ENCODE measurements at regions not wholly inside any gene's neighbourhood (a gene's known extent, or its start where the extent isn't known, plus 50 kb on each side); places are given as distances from the start of the nearest gene placed in this dataset.

DNA sequence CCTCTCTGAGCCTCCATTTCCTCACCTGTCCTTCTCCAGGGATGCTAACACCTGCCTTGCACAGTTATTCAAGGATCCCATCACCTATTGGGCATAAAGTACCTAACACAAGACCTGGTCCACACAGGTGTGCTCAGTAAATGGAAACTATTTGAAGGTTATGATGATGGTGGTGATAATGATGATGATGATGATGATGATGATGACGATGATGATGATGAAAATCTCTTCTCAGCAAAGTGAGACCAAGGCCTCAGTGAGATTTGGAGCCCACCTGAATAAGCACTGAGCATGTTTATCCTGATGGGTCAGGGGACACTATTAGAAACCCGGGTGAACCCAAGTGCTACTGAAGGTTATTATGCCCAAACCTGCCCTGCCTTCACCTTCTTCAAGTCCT lies 100.7 kb downstream of the DMRTA2 start:
- no peak for TF ChIP-seq ATF1 (CRISPR knock-in tag; IDR thresholded peaks at IDR 0.05)
- no peak for TF ChIP-seq NFE2L1 (CRISPR knock-in tag; IDR thresholded peaks at IDR 0.05)
- no peak for TF ChIP-seq ZNF121 (CRISPR knock-in tag; IDR thresholded peaks at IDR 0.05)
- TF ChIP-seq USF1 (CRISPR knock-in tag; IDR thresholded peaks at IDR 0.05): no peak
- TF ChIP-seq ETV6 (CRISPR knock-in tag; IDR thresholded peaks at IDR 0.05): no peak
- no peak for TF ChIP-seq MXD4 (CRISPR knock-in tag; IDR thresholded peaks at IDR 0.05; ENCODE audit: borderline replicate concordance)
- no peak for TF ChIP-seq JAZF1 (CRISPR knock-in tag; IDR thresholded peaks at IDR 0.05)
- TF ChIP-seq ARID4B (CRISPR knock-in tag; IDR thresholded peaks at IDR 0.05; ENCODE audit: borderline replicate concordance): no peak
- no peak for TF ChIP-seq PREB (CRISPR knock-in tag; IDR thresholded peaks at IDR 0.05; ENCODE audit: borderline replicate concordance)
- no peak for TF ChIP-seq FOXJ3 (CRISPR knock-in tag; IDR thresholded peaks at IDR 0.05; ENCODE audit: borderline replicate concordance)
- H3K9me3 Mint-ChIP-seq: no peaks in the 10 kb centered on the region
- DNase-seq (ENCODE audit: low spot score): no peak
- H3K4me3 Mint-ChIP-seq: no peak overlapping the region
- ChIA-PET POLR2A (no interaction called here), CTCF (interaction anchor here (1.3 kb wide), 1 partner anchor 12 kb away, joined by 3 read pairs; no protein-coding TSS in a partner anchor)
- H3K27me3 Mint-ChIP-seq (ENCODE audit: low read depth): peaks cover 6% of the 10 kb centered on the region
- no peaks in the 10 kb centered on the region for H3K36me3 Mint-ChIP-seq
- H3K4me1 Mint-ChIP-seq: no peaks in the 10 kb centered on the region
- H3K27ac Mint-ChIP-seq: no peak overlapping the region
- no peak for ATAC-seq

- H3K36me3 Mint-ChIP-seq: no peaks in the 10 kb centered on the region
- H3K4me3 Mint-ChIP-seq: no peak overlapping the region
- DNase-seq (ENCODE audit: low spot score): no peak
- H3K9me3 Mint-ChIP-seq: no peaks in the 10 kb centered on the region
- peaks cover 6% of the 10 kb centered on the region for H3K27me3 Mint-ChIP-seq (ENCODE audit: low read depth)
- ATAC-seq: no peak
- H3K27ac Mint-ChIP-seq: no peak overlapping the region
- POLR2A ChIA-PET: no interaction called here
- H3K4me1 Mint-ChIP-seq: no peaks in the 10 kb centered on the region
- CTCF ChIA-PET: no interaction called here
- TF ChIP-seq FOXK1 (CRISPR knock-in tag; IDR thresholded peaks at IDR 0.05) (no peak), ZNF423 (CRISPR knock-in tag; IDR thresholded peaks at IDR 0.05) (no peak), ZNF138 (CRISPR knock-in tag; conservative IDR thresholded peaks at IDR 0.05) (no peak), NR1H2 (CRISPR knock-in tag; IDR thresholded peaks at IDR 0.05) (no peak), OVOL2 (CRISPR knock-in tag; IDR thresholded peaks at IDR 0.05; ENCODE audit: borderline replicate concordance) (no peak), IRF2 (CRISPR knock-in tag; IDR thresholded peaks at IDR 0.05; ENCODE audit: borderline replicate concordance, low read depth) (no peak), ZNF416 (CRISPR knock-in tag; IDR thresholded peaks at IDR 0.05) (no peak), SMAD4 (CRISPR knock-in tag; IDR thresholded peaks at IDR 0.05) (no peak), PREB (CRISPR knock-in tag; IDR thresholded peaks at IDR 0.05; ENCODE audit: borderline replicate concordance) (no peak), CREB1 (CRISPR knock-in tag; IDR thresholded peaks at IDR 0.05) (no peak)
Observed at GRCh38 chr1:50318428-50318827, 104.8 kb downstream of the DMRTA2 start.

Data from WTC11 (cell line).